ENCODE measurements at regions not wholly inside any gene's neighbourhood (a gene's known extent, or its start where the extent isn't known, plus 50 kb on each side); places are given as distances from the start of the nearest gene placed in this dataset.

GRCh38 chr5:24854850-24855249 is 210.1 kb upstream of the CDH10 start:
- Histone ChIP-seq H4K8ac (ENCODE audit: extremely low read depth, insufficient read depth, low read length) (no peak overlapping the region), H3K9me3 (ENCODE audit: insufficient read depth in 2 of 2, low read depth in 1 of 2, low read length in 1 of 2) (no peaks in the 10 kb centered on the region), H4K91ac (replicated peaks; ENCODE audit: insufficient read length, low read length) (no peak overlapping the region), H2AFZ (ENCODE audit: low read length) (no peak overlapping the region), H3K27ac (ENCODE audit: low read depth, low read length) (no peak overlapping the region), H3K36me3 (ENCODE audit: control insufficient read depth in 2 of 4, insufficient read depth in 4 of 4, low read length in 3 of 4) (no peaks in the 10 kb centered on the region; a peak in 1 of 8 replicates), H3K79me2 (ENCODE audit: control insufficient read depth in 1 of 2, insufficient read depth in 2 of 2, low read length in 2 of 2) (no peaks in the 10 kb centered on the region), H3K4me3 (ENCODE audit: extremely low read depth in 1 of 4, insufficient read depth in 2 of 4, low read depth in 3 of 4, low read length in 4 of 4) (no peak overlapping the region), H3K27me3 (replicated peaks in 1 of 4; ENCODE audit: control insufficient read depth in 3 of 4, extremely low read depth in 1 of 4, insufficient read depth in 3 of 4, low read length in 3 of 4) (no peaks in the 10 kb centered on the region), H3K79me1 (ENCODE audit: low read depth, low read length) (no peaks in the 10 kb centered on the region), H2BK20ac (ENCODE audit: low read length) (no peak overlapping the region), H3K56ac (replicated peaks; ENCODE audit: insufficient read length, low read depth, low read length) (no peak overlapping the region), H2AK5ac (ENCODE audit: low read depth, low read length) (no peak overlapping the region), H4K20me1 (replicated peaks in 1 of 2; ENCODE audit: control insufficient read depth in 1 of 2, insufficient read depth in 2 of 2, low read length in 2 of 2) (no peaks in the 10 kb centered on the region), H3K4ac (replicated peaks; ENCODE audit: insufficient read length, low read depth, low read length) (no peak overlapping the region), H2BK15ac (ENCODE audit: low read length) (no peak overlapping the region), H2BK5ac (ENCODE audit: low read depth, low read length) (no peak overlapping the region), H4K5ac (ENCODE audit: insufficient read length, low read depth, low read length) (no peak overlapping the region), H2BK120ac (replicated peaks; ENCODE audit: low read depth, low read length) (no peak overlapping the region), H3K18ac (ENCODE audit: extremely low read depth, low read length) (no peak overlapping the region), H3K9ac (replicated peaks in 1 of 4; ENCODE audit: extremely low read depth in 1 of 4, low read depth in 3 of 4, low read length in 3 of 4) (no peak overlapping the region), H3K4me2 (ENCODE audit: insufficient read depth in 1 of 2, low read depth in 2 of 2, low read length in 2 of 2) (no peak overlapping the region), H3K4me1 (replicated peaks in 1 of 4; ENCODE audit: control insufficient read depth in 3 of 4, insufficient read depth in 4 of 4, low read length in 3 of 4) (peaks cover 0 to 5% (median under 1%) of the 10 kb centered on the region in 4 experiments; a peak in 1 of 7 replicates), H3K14ac (ENCODE audit: insufficient read length) (no peak overlapping the region), H3K23me2 (ENCODE audit: low read depth, low read length) (no peaks in the 10 kb centered on the region), H3K23ac (ENCODE audit: insufficient read length) (no peak overlapping the region), H2BK12ac (ENCODE audit: low read depth, low read length) (no peak overlapping the region)
- ChIA-PET POLR2A (ENCODE audit: partially characterized antibody) (no interaction called here), CTCF (ENCODE audit: partially characterized antibody) (no interaction called here)
- WGBS, 2 experiments (ENCODE audit: extremely low coverage in 1 of 2, insufficient coverage in 1 of 2, insufficient read length in 1 of 2, insufficient replicate concordance in 2 of 2, low coverage in 1 of 2, low lambda C conversion rate in 2 of 2, missing lambda C conversion rate in 1 of 2), result 100% methylated on average over 1 of the region's 1 CpG; no CpG with 5 or more reads in 1 of the 2 experiments
- no peak for FAIRE-seq
- DNase-seq (ENCODE audit: low read depth in 1 of 2, low spot score in 2 of 2), result no peak
- TF ChIP-seq NANOG (IDR thresholded peaks at IDR 0.05; ENCODE audit: insufficient read depth, low read depth, low read length, poor library complexity, severe bottlenecking) (no peak), SIRT6 (IDR thresholded peaks at IDR 0.05; ENCODE audit: low read length) (no peak), KDM5A (IDR thresholded peaks at IDR 0.05; ENCODE audit: low read length) (no peak), FOSL1 (IDR thresholded peaks at IDR 0.05; ENCODE audit: insufficient read depth, low read depth, low read length) (no peak), PHF8 (conservative IDR thresholded peaks at IDR 0.05; ENCODE audit: low read depth, low read length) (no peak), EP300 (IDR thresholded peaks at IDR 0.05; ENCODE audit: borderline replicate concordance in 1 of 2, low read depth in 2 of 2, low read length in 2 of 2) (no peak), SIX5 (IDR thresholded peaks at IDR 0.05; ENCODE audit: low read depth, low read length) (no peak), CTCF (IDR thresholded peaks at IDR 0.05; ENCODE audit: control extremely low read depth in 1 of 3, insufficient read depth in 1 of 3, low read depth in 1 of 3, low read length in 3 of 3) (no peak), ATF3 (IDR thresholded peaks at IDR 0.05; ENCODE audit: insufficient read depth, low read depth, low read length) (no peak), TEAD4 (IDR thresholded peaks at IDR 0.05; ENCODE audit: low read depth, low read length) (no peak), E2F6 (IDR thresholded peaks at IDR 0.05) (no peak)

Data from H1 (cell line).